ENCODE measurements at regions not wholly inside any gene's neighbourhood (a gene's known extent, or its start where the extent isn't known, plus 50 kb on each side); places are given as distances from the start of the nearest gene placed in this dataset.
"Not testable (repeated sequence)": the region's sequence is repeated elsewhere in the genome, so short reads cannot be mapped to it uniquely, and the experiment has no call there.

DNA sequence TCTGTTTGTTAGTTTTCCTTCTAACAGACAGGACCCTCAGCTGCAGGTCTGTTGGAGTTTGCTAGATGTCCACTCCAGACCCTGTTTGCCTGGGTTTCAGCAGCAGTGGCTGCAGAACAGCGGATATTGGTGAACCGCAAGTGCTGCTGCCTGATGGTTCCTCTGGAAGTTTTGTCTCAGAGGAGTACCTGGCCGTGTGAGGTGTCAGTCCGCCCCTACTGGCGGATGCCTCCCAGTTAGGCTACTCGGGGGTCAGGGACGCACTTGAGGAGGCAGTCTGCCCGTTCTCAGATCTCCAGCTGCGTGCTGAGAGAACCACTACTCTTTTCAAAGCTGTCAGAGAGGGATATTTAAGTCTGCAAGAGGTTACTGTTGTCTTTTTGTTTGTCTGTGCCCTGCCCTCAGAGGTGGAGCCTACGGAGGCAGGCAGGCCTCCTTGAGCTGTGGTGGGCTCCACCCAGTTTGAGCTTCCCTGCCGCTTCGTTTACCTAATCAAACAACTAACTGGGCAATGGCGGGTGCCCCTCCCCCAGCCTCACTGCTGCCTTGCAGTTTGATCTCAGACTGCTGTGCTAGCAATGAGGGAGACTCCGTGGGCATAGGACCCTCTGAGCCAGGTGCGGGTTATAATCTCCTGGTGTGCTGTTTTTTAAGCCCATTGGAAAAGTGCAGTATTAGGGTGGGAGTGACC is 634.3 kb upstream of the CHD1 start:
- TF ChIP-seq, protein P1, sequence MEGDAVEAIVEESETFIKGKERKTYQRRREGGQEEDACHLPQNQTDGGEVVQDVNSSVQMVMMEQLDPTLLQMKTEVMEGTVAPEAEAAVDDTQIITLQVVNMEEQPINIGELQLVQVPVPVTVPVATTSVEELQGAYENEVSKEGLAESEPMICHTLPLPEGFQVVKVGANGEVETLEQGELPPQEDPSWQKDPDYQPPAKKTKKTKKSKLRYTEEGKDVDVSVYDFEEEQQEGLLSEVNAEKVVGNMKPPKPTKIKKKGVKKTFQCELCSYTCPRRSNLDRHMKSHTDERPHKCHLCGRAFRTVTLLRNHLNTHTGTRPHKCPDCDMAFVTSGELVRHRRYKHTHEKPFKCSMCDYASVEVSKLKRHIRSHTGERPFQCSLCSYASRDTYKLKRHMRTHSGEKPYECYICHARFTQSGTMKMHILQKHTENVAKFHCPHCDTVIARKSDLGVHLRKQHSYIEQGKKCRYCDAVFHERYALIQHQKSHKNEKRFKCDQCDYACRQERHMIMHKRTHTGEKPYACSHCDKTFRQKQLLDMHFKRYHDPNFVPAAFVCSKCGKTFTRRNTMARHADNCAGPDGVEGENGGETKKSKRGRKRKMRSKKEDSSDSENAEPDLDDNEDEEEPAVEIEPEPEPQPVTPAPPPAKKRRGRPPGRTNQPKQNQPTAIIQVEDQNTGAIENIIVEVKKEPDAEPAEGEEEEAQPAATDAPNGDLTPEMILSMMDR (conservative IDR thresholded peaks at IDR 0.05 in 1 of 2, IDR thresholded peaks at IDR 0.05 in 1 of 2; ENCODE audit: extremely low read depth in 1 of 2, insufficient read depth in 1 of 2, low read depth in 1 of 2, low read length in 2 of 2): not testable (repeated sequence)
- not testable (repeated sequence) for TF ChIP-seq EZH2 (IDR thresholded peaks at IDR 0.05; ENCODE audit: borderline replicate concordance, low read length)

Data from mammary epithelial cell (primary cell).